ENCODE measurements at regions not wholly inside any gene's neighbourhood (a gene's known extent, or its start where the extent isn't known, plus 50 kb on each side); places are given as distances from the start of the nearest gene placed in this dataset.

- Histone ChIP-seq H3K4me3 (no peak overlapping the region), H3K36me3 (no peaks in the 10 kb centered on the region), H3K9me3 (no peaks in the 10 kb centered on the region), H3K4me1 (no peaks in the 10 kb centered on the region), H3K27ac (no peak overlapping the region), H3K27me3 (no peaks in the 10 kb centered on the region)
- no peak for TF ChIP-seq POLR2AphosphoS5 (IDR thresholded peaks at IDR 0.05)
- TF ChIP-seq POLR2A (IDR thresholded peaks at IDR 0.05) = no peak
- TF ChIP-seq CTCF (IDR thresholded peaks at IDR 0.05) = no peak
- TF ChIP-seq EP300 (IDR thresholded peaks at IDR 0.05) = no peak
- DNase-seq (no peak), ATAC-seq (ENCODE audit: low FRiP score in 2 of 2) (no peak)
- WGBS, 2 donors = 55 to 93% methylated on average over 1 of the region's 1 CpG
These were observed 367.5 kb upstream of the GATB start for GRCh38 chr4:152128356-152128755.

DNA sequence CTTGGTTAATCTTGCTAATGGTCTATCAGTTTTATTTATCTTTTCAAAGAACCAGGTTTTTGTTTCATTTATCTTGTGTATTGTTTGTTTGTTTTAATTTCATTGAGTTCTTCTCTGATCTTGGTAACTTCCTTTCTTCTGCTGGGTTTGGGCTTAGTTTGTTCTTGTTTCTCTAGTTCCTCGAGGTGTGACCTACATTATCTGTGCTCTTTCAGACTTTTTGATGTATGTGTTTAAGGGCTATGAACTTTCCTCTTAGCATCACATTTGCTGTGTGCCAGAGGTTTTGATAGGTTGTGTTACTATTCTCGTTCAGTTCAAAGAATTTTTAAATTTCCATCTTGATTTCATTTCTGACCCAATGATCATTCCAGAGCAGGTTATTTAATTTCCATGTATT lies 365.4 kb upstream of the GATB start:
- H3K4me1 ChIP-seq = no peaks in the 10 kb centered on the region
- H3K36me3 ChIP-seq = no peaks in the 10 kb centered on the region
- TF ChIP-seq POLR2AphosphoS5 (IDR thresholded peaks at IDR 0.05) (no peak), POLR2A (IDR thresholded peaks at IDR 0.05) (no peak), EP300 (IDR thresholded peaks at IDR 0.05) (no peak), CTCF (IDR thresholded peaks at IDR 0.05) (no peak)
- WGBS, 2 donors = 69 to 75% methylated on average over 2 of the region's 2 CpGs
- no peak overlapping the region for H3K27ac ChIP-seq
- H3K9me3 ChIP-seq = peaks cover 0 to 3% (median 0%) of the 10 kb centered on the region in 4 donors
- no peak for DNase-seq
- no peak for ATAC-seq (ENCODE audit: low FRiP score in 2 of 2)
- H3K27me3 ChIP-seq = no peaks in the 10 kb centered on the region
- no peak overlapping the region for H3K4me3 ChIP-seq

- H3K4me1 ChIP-seq = peaks cover 0 to 7% (median 4%) of the 10 kb centered on the region in 4 donors
- H3K27ac ChIP-seq = no peak overlapping the region
- no peak overlapping the region for H3K4me3 ChIP-seq
- peaks cover 0 to 3% (median 0%) of the 10 kb centered on the region in 4 donors for H3K9me3 ChIP-seq
- WGBS, 2 donors = 85 to 93% methylated on average over 2 to 12 of the region's 12 CpGs
- TF ChIP-seq POLR2AphosphoS5 (IDR thresholded peaks at IDR 0.05) = no peak
- TF ChIP-seq POLR2A (IDR thresholded peaks at IDR 0.05) = no peak
- TF ChIP-seq EP300 (IDR thresholded peaks at IDR 0.05) = no peak
- TF ChIP-seq CTCF (IDR thresholded peaks at IDR 0.05) = no peak
- DNase-seq = peak in 1 of 2 donors; percentile 11
- no peak for ATAC-seq (ENCODE audit: low FRiP score in 2 of 2)
- no peaks in the 10 kb centered on the region for H3K27me3 ChIP-seq
- H3K36me3 ChIP-seq = no peaks in the 10 kb centered on the region
These were observed 358.2 kb upstream of the GATB start for GRCh38 chr4:152118819-152119553.

GRCh38 chr4:152117933-152118507 lies 357.2 kb upstream of the GATB start:
- TF ChIP-seq CTCF (IDR thresholded peaks at IDR 0.05) = no peak
- no peak for TF ChIP-seq POLR2AphosphoS5 (IDR thresholded peaks at IDR 0.05)
- no peak for TF ChIP-seq POLR2A (IDR thresholded peaks at IDR 0.05)
- no peak for TF ChIP-seq EP300 (IDR thresholded peaks at IDR 0.05)
- Histone ChIP-seq H3K27ac (no peak overlapping the region), H3K27me3 (no peaks in the 10 kb centered on the region), H3K4me1 (peaks cover 0 to 7% (median 4%) of the 10 kb centered on the region in 4 donors), H3K36me3 (no peaks in the 10 kb centered on the region), H3K4me3 (no peak overlapping the region), H3K9me3 (peaks cover 0 to 3% (median 0%) of the 10 kb centered on the region in 4 donors)
- WGBS, 2 donors = 84 to 96% methylated on average over 6 to 8 of the region's 8 CpGs
- no peak for ATAC-seq (ENCODE audit: low FRiP score in 2 of 2)
- no peak for DNase-seq

Data from upper lobe of left lung (tissue), 6 donors.